Neural progenitor cell (in vitro differentiated cells): ENCODE measurements at regions not wholly inside any gene's neighbourhood (a gene's known extent, or its start where the extent isn't known, plus 50 kb on each side); places are given as distances from the start of the nearest gene placed in this dataset.
"Not testable (repeated sequence)": the region's sequence is repeated elsewhere in the genome, so short reads cannot be mapped to it uniquely, and the experiment has no call there.

Experiments used
- DNase-seq: peaks from one replicate; pipeline ENCODE4 v3.0.0-alpha.2; 2016; ENCODE audit warnings: low spot score
- H2AFZ ChIP-seq: fragments of 200-600 bp; sonication (generic); replicated peaks from 2 replicates; pipeline ENCODE4 v1.6.1; 2016; ENCODE audit warnings: antibody characterized with exemption
- H3F3A ChIP-seq: fragments of 200-600 bp; sonication (generic); 2 replicates; pipeline ENCODE4 v1.6.1; 2016; ENCODE audit warnings: antibody characterized with exemption, low read depth
- H3K27ac ChIP-seq: fragments of 200-600 bp; sonication (generic); 2 replicates; pipeline ENCODE4 v1.5.1; 2016; ENCODE audit warnings: mild to moderate bottlenecking
- H3K27me3 ChIP-seq: fragments of 200-600 bp; sonication (generic); 2 replicates; pipeline ENCODE4 v1.6.1; 2016; ENCODE audit warnings: mild to moderate bottlenecking, moderate library complexity
- H3K36me3 ChIP-seq: fragments of 200-600 bp; sonication (generic); 2 replicates; pipeline ENCODE4 v1.5.1; 2016
- H3K4me1 ChIP-seq: fragments of 200-600 bp; sonication (generic); 2 replicates; pipeline ENCODE4 v1.6.1; 2016; ENCODE audit warnings: mixed run types
- H3K4me2 ChIP-seq: fragments of 200-600 bp; sonication (generic); 2 replicates; pipeline ENCODE4 v1.6.1; 2016
- H3K4me3 ChIP-seq: fragments of 200-600 bp; sonication (generic); 2 replicates; pipeline ENCODE4 v1.5.1; 2016
- H3K79me2 ChIP-seq: fragments of 200-600 bp; sonication (generic); 2 replicates; pipeline ENCODE4 v1.6.1; 2016; ENCODE audit warnings: low read depth
- H3K9ac ChIP-seq: fragments of 200-600 bp; sonication (generic); 2 replicates; pipeline ENCODE4 v1.6.1; 2016
- H3K9me3 ChIP-seq: fragments of 200-600 bp; sonication (generic); 2 replicates; pipeline ENCODE4 v1.5.1; 2016; ENCODE audit warnings: low read depth
- H4K20me1 ChIP-seq: fragments of 200-600 bp; sonication (generic); 2 replicates; pipeline ENCODE4 v1.6.1; 2016; ENCODE audit warnings: low read depth
- H3K27ac Mint-ChIP-seq: 3 replicates; pipeline ENCODE4 v1.8.0; 2021; ENCODE audit warnings: mixed read lengths
- H3K27me3 Mint-ChIP-seq: 2 replicates; pipeline ENCODE4 v1.8.0; 2022; ENCODE audit warnings: low read depth, mild to moderate bottlenecking, inconsistent platforms, moderate library complexity, mixed read lengths; ENCODE audit not compliant: insufficient read depth
- H3K36me3 Mint-ChIP-seq: 3 replicates; pipeline ENCODE4 v1.8.0; 2021; ENCODE audit warnings: mixed read lengths
- H3K4me1 Mint-ChIP-seq: 3 replicates; pipeline ENCODE4 v1.8.0; 2021; ENCODE audit warnings: mixed read lengths
- H3K4me3 Mint-ChIP-seq: 3 replicates; pipeline ENCODE4 v1.8.0; 2021; ENCODE audit warnings: mild to moderate bottlenecking, moderate library complexity, mixed read lengths
- H3K9me3 Mint-ChIP-seq: 3 replicates; pipeline ENCODE4 v1.8.0; 2020; ENCODE audit warnings: mixed read lengths
- EZH2 ChIP-seq: fragments of 200-600 bp; sonication (generic); IDR thresholded peaks from 2 replicates; pipeline ENCODE4 v1.6.1; 2017; ENCODE audit warnings: antibody characterized with exemption, mild to moderate bottlenecking, moderate library complexity
- EZH2phosphoT487 ChIP-seq: fragments of 200-600 bp; sonication (generic); IDR thresholded peaks from 2 replicates; pipeline ENCODE4 v1.6.1; 2017; ENCODE audit warnings: antibody characterized with exemption
- TF ChIP-seq, protein P1 (sequence below): fragments of 200-600 bp; sonication (generic); IDR thresholded peaks from 2 replicates; pipeline ENCODE4 v1.5.1; 2017; ENCODE audit warnings: antibody characterized with exemption, mild to moderate bottlenecking

GRCh38 chrX:38959736-38960135 lies 158.5 kb downstream of the MID1IP1 start:
- Mint-ChIP-seq H3K4me1 (no peaks in the 10 kb centered on the region), H3K27ac (no peak overlapping the region), H3K9me3 (peaks cover 11% of the 10 kb centered on the region), H3K4me3 (no peak overlapping the region), H3K27me3 (no peaks in the 10 kb centered on the region), H3K36me3 (no peaks in the 10 kb centered on the region)
- Histone ChIP-seq H3K9ac (no peak overlapping the region), H3K4me1 (no peaks in the 10 kb centered on the region), H4K20me1 (no peaks in the 10 kb centered on the region), H3K79me2 (no peaks in the 10 kb centered on the region), H2AFZ (no peak overlapping the region), H3K9me3 (peaks cover 1% of the 10 kb centered on the region), H3K36me3 (no peaks in the 10 kb centered on the region), H3K4me3 (no peak overlapping the region), H3K4me2 (no peak overlapping the region), H3K27me3 (no peaks in the 10 kb centered on the region), H3K27ac (no peak overlapping the region), H3F3A (no peaks in the 10 kb centered on the region)
- TF ChIP-seq EZH2 (no peak), EZH2phosphoT487 (no peak)
- TF ChIP-seq, protein P1, sequence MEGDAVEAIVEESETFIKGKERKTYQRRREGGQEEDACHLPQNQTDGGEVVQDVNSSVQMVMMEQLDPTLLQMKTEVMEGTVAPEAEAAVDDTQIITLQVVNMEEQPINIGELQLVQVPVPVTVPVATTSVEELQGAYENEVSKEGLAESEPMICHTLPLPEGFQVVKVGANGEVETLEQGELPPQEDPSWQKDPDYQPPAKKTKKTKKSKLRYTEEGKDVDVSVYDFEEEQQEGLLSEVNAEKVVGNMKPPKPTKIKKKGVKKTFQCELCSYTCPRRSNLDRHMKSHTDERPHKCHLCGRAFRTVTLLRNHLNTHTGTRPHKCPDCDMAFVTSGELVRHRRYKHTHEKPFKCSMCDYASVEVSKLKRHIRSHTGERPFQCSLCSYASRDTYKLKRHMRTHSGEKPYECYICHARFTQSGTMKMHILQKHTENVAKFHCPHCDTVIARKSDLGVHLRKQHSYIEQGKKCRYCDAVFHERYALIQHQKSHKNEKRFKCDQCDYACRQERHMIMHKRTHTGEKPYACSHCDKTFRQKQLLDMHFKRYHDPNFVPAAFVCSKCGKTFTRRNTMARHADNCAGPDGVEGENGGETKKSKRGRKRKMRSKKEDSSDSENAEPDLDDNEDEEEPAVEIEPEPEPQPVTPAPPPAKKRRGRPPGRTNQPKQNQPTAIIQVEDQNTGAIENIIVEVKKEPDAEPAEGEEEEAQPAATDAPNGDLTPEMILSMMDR: no peak
- no peak for DNase-seq

- H3K27ac ChIP-seq: no peak overlapping the region
- H3K9me3 Mint-ChIP-seq: peaks cover 11% of the 10 kb centered on the region
- H2AFZ ChIP-seq: no peak overlapping the region
Observed at GRCh38 chrX:38960137-38960536, 158.9 kb downstream of the MID1IP1 start.

DNA sequence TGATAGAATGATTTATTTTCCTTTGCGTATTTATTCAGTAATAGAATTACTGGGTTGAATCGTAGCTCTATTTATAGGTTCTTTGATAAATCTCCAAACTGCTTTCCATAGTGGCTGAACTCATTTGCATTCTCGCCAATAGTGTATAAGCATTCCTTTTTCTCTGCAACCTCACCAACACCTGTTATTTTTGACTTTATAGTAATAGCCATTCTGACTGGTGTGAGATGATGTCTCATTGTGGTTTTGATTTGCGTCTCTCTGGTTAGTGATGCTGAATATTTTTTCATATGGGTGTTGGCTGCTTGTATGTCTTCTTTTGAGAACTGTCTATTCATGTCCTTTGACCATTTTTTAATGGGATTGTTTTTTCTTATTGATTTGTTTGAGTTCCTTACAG lies 160.7 kb downstream of the MID1IP1 start:
- Histone ChIP-seq H3K4me2 (no peak overlapping the region), H3K36me3 (no peaks in the 10 kb centered on the region), H3F3A (no peaks in the 10 kb centered on the region), H4K20me1 (no peaks in the 10 kb centered on the region), H2AFZ (no peak overlapping the region), H3K27ac (no peak overlapping the region), H3K4me3 (no peak overlapping the region), H3K4me1 (peaks cover 9% of the 10 kb centered on the region), H3K27me3 (no peaks in the 10 kb centered on the region), H3K79me2 (no peaks in the 10 kb centered on the region), H3K9me3 (peaks cover 6% of the 10 kb centered on the region), H3K9ac (no peak overlapping the region)
- Mint-ChIP-seq H3K27me3 (no peaks in the 10 kb centered on the region), H3K36me3 (no peaks in the 10 kb centered on the region), H3K4me1 (peaks cover 7% of the 10 kb centered on the region), H3K27ac (no peak overlapping the region), H3K4me3 (no peak overlapping the region), H3K9me3 (peaks cover 11% of the 10 kb centered on the region)
- TF ChIP-seq, protein P1: no peak
- TF ChIP-seq EZH2phosphoT487 (no peak), EZH2 (no peak)
- DNase-seq: no peak

More at GRCh38 chrX:38960137-38960536, 158.9 kb downstream of the MID1IP1 start:
- Histone ChIP-seq H3K79me2 (no peaks in the 10 kb centered on the region), H3K9ac (no peak overlapping the region), H3K4me1 (no peaks in the 10 kb centered on the region), H4K20me1 (no peaks in the 10 kb centered on the region), H3F3A (no peaks in the 10 kb centered on the region), H3K4me2 (no peak overlapping the region), H3K9me3 (peaks cover 5% of the 10 kb centered on the region), H3K27me3 (no peaks in the 10 kb centered on the region), H3K36me3 (no peaks in the 10 kb centered on the region), H3K4me3 (no peak overlapping the region)
- TF ChIP-seq EZH2 (no peak), EZH2phosphoT487 (no peak)
- TF ChIP-seq, protein P1: no peak
- DNase-seq: no peak
- Mint-ChIP-seq H3K4me3 (no peak overlapping the region), H3K36me3 (no peaks in the 10 kb centered on the region), H3K27me3 (no peaks in the 10 kb centered on the region), H3K4me1 (no peaks in the 10 kb centered on the region), H3K27ac (no peak overlapping the region)

DNA sequence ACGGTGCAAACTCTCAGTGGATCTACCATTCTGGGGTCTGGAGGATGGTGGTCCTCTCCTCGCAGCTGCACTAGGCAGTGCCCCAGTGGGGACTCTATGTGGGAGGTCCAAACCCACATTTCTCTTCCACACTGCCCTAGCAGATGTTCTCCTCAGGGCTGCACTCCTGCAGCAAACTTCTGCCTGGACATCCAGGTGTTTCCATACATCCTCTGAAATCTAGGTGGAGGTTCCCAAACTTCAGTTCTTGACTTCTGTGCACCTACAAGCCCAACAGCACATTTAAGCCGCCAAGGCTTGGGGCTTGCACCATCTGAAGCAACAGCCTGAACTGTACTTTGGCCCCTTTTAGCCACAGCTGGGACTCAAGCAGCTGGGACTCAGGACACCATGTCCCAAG lies 162.0 kb downstream of the MID1IP1 start:
- H3K27me3 Mint-ChIP-seq, H3K4me1 Mint-ChIP-seq, H4K20me1 ChIP-seq, H3K4me3 ChIP-seq, H3K27me3 ChIP-seq, H3K4me3 Mint-ChIP-seq, H3K4me2 ChIP-seq, H3K4me1 ChIP-seq, H3K9ac ChIP-seq, H3F3A ChIP-seq, H3K9me3 ChIP-seq, H3K36me3 Mint-ChIP-seq, H3K27ac ChIP-seq, H2AFZ ChIP-seq, DNase-seq, H3K79me2 ChIP-seq, H3K36me3 ChIP-seq, H3K27ac Mint-ChIP-seq: not testable (repeated sequence)
- H3K9me3 Mint-ChIP-seq: peaks cover 11% of the 10 kb centered on the region
